ENCODE measurements at regions not wholly inside any gene's neighbourhood (a gene's known extent, or its start where the extent isn't known, plus 50 kb on each side); places are given as distances from the start of the nearest gene placed in this dataset.

DNA sequence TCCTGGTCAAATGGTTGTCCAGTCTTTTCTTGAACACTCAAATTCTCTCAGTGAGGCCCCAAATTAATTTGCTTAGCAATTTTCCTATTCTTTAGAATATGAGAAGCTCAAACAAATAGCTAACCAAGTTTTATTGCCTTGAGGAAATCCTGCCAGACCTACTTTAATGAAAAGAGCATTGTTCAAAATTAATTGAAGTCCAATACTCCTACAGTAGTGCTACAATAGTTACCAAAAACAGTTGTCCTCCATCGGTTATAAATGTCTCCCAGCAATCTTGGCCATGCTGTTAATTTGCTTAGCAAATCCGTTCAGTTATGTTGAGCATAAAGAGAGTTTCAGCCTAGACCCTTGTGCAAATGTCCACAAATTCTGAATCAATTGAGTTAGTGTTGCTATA lies 112.9 kb downstream of the MAB21L3 start:
- WGBS (ENCODE audit: insufficient coverage) = no CpG with 5 or more reads among the region's 2 CpGs
- intact Hi-C loops (cut with micrococcal nuclease) = no loop called here
- ChIA-PET CTCF (interaction anchor here (0.9 kb wide), 1 partner anchor 76 kb away, joined by 3 read pairs; no protein-coding TSS in a partner anchor), POLR2A (no interaction called here)
- Histone ChIP-seq H3K9me3 (ENCODE audit: control extremely low read depth in 1 of 3, control insufficient read depth in 2 of 3, insufficient read depth in 1 of 3, low read length in 2 of 3) (no peaks in the 10 kb centered on the region), H3K36me3 (replicated peaks in 1 of 2; ENCODE audit: control extremely low read depth in 1 of 2, control insufficient read depth in 1 of 2, extremely low read depth in 1 of 2, insufficient read depth in 2 of 2, low read length in 1 of 2) (no peaks in the 10 kb centered on the region), H3K4me3 (ENCODE audit: control extremely low read depth in 1 of 5, extremely low read depth in 1 of 5, insufficient read depth in 1 of 5, low read depth in 2 of 5, low read length in 4 of 5) (no peak overlapping the region), H3K4me1 (ENCODE audit: control insufficient read depth in 2 of 2, insufficient read depth in 2 of 2, low read length in 2 of 2) (no peaks in the 10 kb centered on the region), H3K79me2 (ENCODE audit: control insufficient read depth, insufficient read depth, low read length) (no peaks in the 10 kb centered on the region), H3K4me2 (replicated peaks; ENCODE audit: low read depth, low read length, poor library complexity, severe bottlenecking) (no peak overlapping the region), H2AFZ (ENCODE audit: insufficient read depth, low read depth, low read length, poor library complexity, severe bottlenecking) (no peak overlapping the region), H3K9ac (ENCODE audit: low read length) (no peak overlapping the region), H4K20me1 (ENCODE audit: control insufficient read depth, insufficient read depth, low read length, poor library complexity, severe bottlenecking) (no peaks in the 10 kb centered on the region), H3K27me3 (replicated peaks in 1 of 4; ENCODE audit: control extremely low read depth in 1 of 4, control insufficient read depth in 3 of 4, insufficient read depth in 4 of 4, low read length in 3 of 4) (no peaks in the 10 kb centered on the region), H3K27ac (ENCODE audit: low read length in 2 of 2) (no peak overlapping the region)
- no peak for DNase-seq
- Mint-ChIP-seq H3K4me1 (peaks cover 14% of the 10 kb centered on the region), H3K27me3 (no peaks in the 10 kb centered on the region), H3K9me3 (ENCODE audit: insufficient read depth) (no peaks in the 10 kb centered on the region), H3K4me3 (no peak overlapping the region), H3K27ac (no peak overlapping the region)
- no peak for TF ChIP-seq EZH2 (IDR thresholded peaks at IDR 0.05; ENCODE audit: borderline replicate concordance, insufficient read depth, low read depth, low read length, poor library complexity, severe bottlenecking)
- TF ChIP-seq, protein P1, sequence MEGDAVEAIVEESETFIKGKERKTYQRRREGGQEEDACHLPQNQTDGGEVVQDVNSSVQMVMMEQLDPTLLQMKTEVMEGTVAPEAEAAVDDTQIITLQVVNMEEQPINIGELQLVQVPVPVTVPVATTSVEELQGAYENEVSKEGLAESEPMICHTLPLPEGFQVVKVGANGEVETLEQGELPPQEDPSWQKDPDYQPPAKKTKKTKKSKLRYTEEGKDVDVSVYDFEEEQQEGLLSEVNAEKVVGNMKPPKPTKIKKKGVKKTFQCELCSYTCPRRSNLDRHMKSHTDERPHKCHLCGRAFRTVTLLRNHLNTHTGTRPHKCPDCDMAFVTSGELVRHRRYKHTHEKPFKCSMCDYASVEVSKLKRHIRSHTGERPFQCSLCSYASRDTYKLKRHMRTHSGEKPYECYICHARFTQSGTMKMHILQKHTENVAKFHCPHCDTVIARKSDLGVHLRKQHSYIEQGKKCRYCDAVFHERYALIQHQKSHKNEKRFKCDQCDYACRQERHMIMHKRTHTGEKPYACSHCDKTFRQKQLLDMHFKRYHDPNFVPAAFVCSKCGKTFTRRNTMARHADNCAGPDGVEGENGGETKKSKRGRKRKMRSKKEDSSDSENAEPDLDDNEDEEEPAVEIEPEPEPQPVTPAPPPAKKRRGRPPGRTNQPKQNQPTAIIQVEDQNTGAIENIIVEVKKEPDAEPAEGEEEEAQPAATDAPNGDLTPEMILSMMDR (IDR thresholded peaks at IDR 0.05) = no peak
- no peak for ATAC-seq (ENCODE audit: low read depth)

DNA sequence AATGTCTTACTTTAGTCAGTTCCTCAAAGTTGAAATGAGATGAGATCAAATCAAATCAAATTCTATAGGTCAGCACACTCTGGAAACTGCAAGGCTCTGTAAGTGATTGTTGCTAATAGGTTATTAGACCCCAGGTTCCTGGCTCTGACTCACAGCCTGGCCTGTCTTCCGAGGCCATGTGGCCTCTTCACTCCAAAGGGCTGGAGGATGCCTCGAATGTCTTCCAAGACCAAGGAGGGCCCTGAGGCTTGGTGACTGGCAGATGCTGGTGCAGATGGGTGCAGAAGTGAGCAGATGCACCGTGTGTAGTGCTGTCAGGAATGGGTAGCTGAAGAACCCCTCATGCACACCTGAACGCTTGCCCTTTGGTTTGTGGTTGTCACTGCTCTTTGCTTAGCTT lies 113.4 kb downstream of the MAB21L3 start:
- no peak overlapping the region for H3K4me3 ChIP-seq (ENCODE audit: control extremely low read depth in 1 of 5, extremely low read depth in 1 of 5, insufficient read depth in 1 of 5, low read depth in 2 of 5, low read length in 4 of 5)
- H3K27me3 Mint-ChIP-seq = no peaks in the 10 kb centered on the region
- ChIA-PET CTCF (no interaction called here), POLR2A (no interaction called here)
- no peaks in the 10 kb centered on the region for H4K20me1 ChIP-seq (ENCODE audit: control insufficient read depth, insufficient read depth, low read length, poor library complexity, severe bottlenecking)
- intact Hi-C loops (cut with micrococcal nuclease) = no loop called here
- no peaks in the 10 kb centered on the region for H3K9me3 Mint-ChIP-seq (ENCODE audit: insufficient read depth)
- no peak overlapping the region for H2AFZ ChIP-seq (ENCODE audit: insufficient read depth, low read depth, low read length, poor library complexity, severe bottlenecking)
- no peak overlapping the region for H3K27ac Mint-ChIP-seq
- H3K36me3 ChIP-seq (replicated peaks in 1 of 2; ENCODE audit: control extremely low read depth in 1 of 2, control insufficient read depth in 1 of 2, extremely low read depth in 1 of 2, insufficient read depth in 2 of 2, low read length in 1 of 2) = no peaks in the 10 kb centered on the region
- H3K4me1 Mint-ChIP-seq = peaks cover 14% of the 10 kb centered on the region
- DNase-seq = no peak
- no peaks in the 10 kb centered on the region for H3K4me1 ChIP-seq (ENCODE audit: control insufficient read depth in 2 of 2, insufficient read depth in 2 of 2, low read length in 2 of 2)
- H3K4me3 Mint-ChIP-seq = no peak overlapping the region
- no peaks in the 10 kb centered on the region for H3K79me2 ChIP-seq (ENCODE audit: control insufficient read depth, insufficient read depth, low read length)
- no peak for TF ChIP-seq EZH2 (IDR thresholded peaks at IDR 0.05; ENCODE audit: borderline replicate concordance, insufficient read depth, low read depth, low read length, poor library complexity, severe bottlenecking)
- TF ChIP-seq, protein P1 (IDR thresholded peaks at IDR 0.05) = no peak
- no peak overlapping the region for H3K9ac ChIP-seq (ENCODE audit: low read length)
- 56% methylated on average over 2 of the region's 4 CpGs for WGBS (ENCODE audit: insufficient coverage)
- no peak overlapping the region for H3K27ac ChIP-seq (ENCODE audit: low read length in 2 of 2)
- no peaks in the 10 kb centered on the region for H3K9me3 ChIP-seq (ENCODE audit: control extremely low read depth in 1 of 3, control insufficient read depth in 2 of 3, insufficient read depth in 1 of 3, low read length in 2 of 3)
- H3K4me2 ChIP-seq (replicated peaks; ENCODE audit: low read depth, low read length, poor library complexity, severe bottlenecking) = no peak overlapping the region
- no peaks in the 10 kb centered on the region for H3K27me3 ChIP-seq (replicated peaks in 1 of 4; ENCODE audit: control extremely low read depth in 1 of 4, control insufficient read depth in 3 of 4, insufficient read depth in 4 of 4, low read length in 3 of 4)
- no peak for ATAC-seq (ENCODE audit: low read depth)
